Activated T-cell treated with anti-CD3 and anti-CD28 coated beads, Interleukin-2, amount 50 U/mL, for 4 hours (primary cell): ENCODE measurements at regions not wholly inside any gene's neighbourhood (a gene's known extent, or its start where the extent isn't known, plus 50 kb on each side); places are given as distances from the start of the nearest gene placed in this dataset.

Experiments
- ATAC-seq, 2 donors: fragments of 200-7000 bp; cut with Tn5 transposase; one replicate each; pipeline ENCODE4 v1.10.0; 2021
- DNase-seq: peaks from one replicate; pipeline ENCODE4 v3.0.0-alpha.2; 2020
- H3K27me3 Mint-ChIP-seq: one replicate; pipeline ENCODE4 v1.8.0; 2021; ENCODE audit warnings: low read depth, mixed read lengths
- H3K36me3 Mint-ChIP-seq: one replicate; pipeline ENCODE4 v1.8.0; 2022; ENCODE audit warnings: mixed read lengths; ENCODE audit not compliant: insufficient read depth
- H3K4me1 Mint-ChIP-seq: one replicate; pipeline ENCODE4 v1.8.0; 2021; ENCODE audit warnings: low read depth, mixed read lengths
- H3K4me3 Mint-ChIP-seq: one replicate; pipeline ENCODE4 v1.8.0; 2021; ENCODE audit warnings: mild to moderate bottlenecking, moderate library complexity, mixed read lengths
- H3K9me3 Mint-ChIP-seq: one replicate; pipeline ENCODE4 v1.8.0; 2021; ENCODE audit warnings: mixed read lengths

DNA sequence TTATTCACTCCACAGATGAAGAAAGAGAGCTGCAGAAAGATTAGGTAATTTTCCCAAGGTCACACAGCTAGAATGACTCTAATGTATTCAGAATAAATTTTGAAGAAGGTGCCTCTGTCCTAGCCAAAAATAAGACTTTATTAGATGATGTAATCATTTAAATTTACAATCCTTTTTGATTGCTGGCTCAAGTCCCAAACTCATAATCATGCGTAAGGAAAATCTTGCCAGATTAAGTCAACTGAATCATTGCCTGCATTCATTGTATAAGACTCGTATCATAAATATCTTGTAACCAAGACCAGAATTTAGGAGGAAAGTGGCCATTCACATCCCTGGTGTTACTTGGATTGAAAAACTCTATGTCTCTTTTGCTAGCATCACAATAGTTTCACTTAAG lies 53.1 kb upstream of the STK39 start:
- H3K4me1 Mint-ChIP-seq, result no peaks in the 10 kb centered on the region
- peaks cover 1% of the 10 kb centered on the region for H3K9me3 Mint-ChIP-seq
- no peaks in the 10 kb centered on the region for H3K27me3 Mint-ChIP-seq
- DNase-seq (no peak), ATAC-seq (no peak)
- H3K36me3 Mint-ChIP-seq, result no peaks in the 10 kb centered on the region
- H3K4me3 Mint-ChIP-seq, result no peak overlapping the region

DNA sequence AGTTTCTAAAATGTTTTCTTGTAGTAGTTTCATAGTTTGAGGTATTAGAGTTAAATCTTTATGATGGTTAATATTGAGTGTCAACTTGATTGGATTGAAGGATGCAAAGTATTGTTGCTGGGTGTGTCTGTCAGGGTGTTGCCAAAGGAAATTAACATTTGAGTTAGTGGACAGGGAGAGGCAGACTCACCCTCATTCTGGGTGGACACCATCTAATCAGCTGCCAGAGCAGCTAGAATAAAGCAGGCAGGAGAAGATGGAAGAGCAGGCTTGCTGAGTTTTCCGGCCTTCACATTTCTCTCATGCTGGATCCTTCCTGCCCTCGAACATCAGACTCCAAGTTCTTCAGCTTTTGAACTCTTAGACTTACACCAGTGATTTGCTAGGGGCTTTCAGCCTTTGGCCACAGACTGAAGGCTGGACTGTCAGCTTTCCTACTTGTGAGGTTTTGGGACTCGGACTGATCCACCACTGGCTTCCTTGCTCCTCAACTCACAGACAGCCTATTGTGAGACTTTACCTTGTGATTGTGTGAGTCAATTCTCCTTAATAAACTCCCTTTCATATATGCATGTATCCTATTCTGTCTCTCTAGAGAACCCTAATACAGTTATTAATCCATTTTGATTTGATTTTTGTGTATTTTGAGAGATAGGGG lies 56.8 kb upstream of the STK39 start:
- no peak for ATAC-seq
- no peak for DNase-seq
- no peaks in the 10 kb centered on the region for H3K4me1 Mint-ChIP-seq
- no peak overlapping the region for H3K4me3 Mint-ChIP-seq
- H3K36me3 Mint-ChIP-seq, result peaks cover 3% of the 10 kb centered on the region
- H3K27me3 Mint-ChIP-seq, result no peaks in the 10 kb centered on the region
- peaks cover 29% of the 10 kb centered on the region for H3K9me3 Mint-ChIP-seq

GRCh38 chr2:168307379-168307778 lies 60.0 kb upstream of the STK39 start:
- peaks cover 3% of the 10 kb centered on the region for H3K36me3 Mint-ChIP-seq
- no peaks in the 10 kb centered on the region for H3K4me1 Mint-ChIP-seq
- H3K4me3 Mint-ChIP-seq, result no peak overlapping the region
- DNase-seq (no peak), ATAC-seq (no peak)
- H3K27me3 Mint-ChIP-seq, result no peaks in the 10 kb centered on the region
- peaks cover 33% of the 10 kb centered on the region for H3K9me3 Mint-ChIP-seq

- peaks cover 31% of the 10 kb centered on the region for H3K9me3 Mint-ChIP-seq
Observed at GRCh38 chr2:168310580-168310979, 63.2 kb upstream of the STK39 start.

GRCh38 chr2:168311261-168311910 lies 64.0 kb upstream of the STK39 start:
- DNase-seq, result no peak
- ATAC-seq, result no peak
- H3K4me3 Mint-ChIP-seq, result no peak overlapping the region
- peaks cover 23% of the 10 kb centered on the region for H3K9me3 Mint-ChIP-seq
- H3K27me3 Mint-ChIP-seq, result peaks cover 2% of the 10 kb centered on the region
- H3K36me3 Mint-ChIP-seq, result no peaks in the 10 kb centered on the region
- no peaks in the 10 kb centered on the region for H3K4me1 Mint-ChIP-seq

More at GRCh38 chr2:168310580-168310979, 63.2 kb upstream of the STK39 start:
- H3K4me1 Mint-ChIP-seq, result no peaks in the 10 kb centered on the region
- H3K27me3 Mint-ChIP-seq, result peaks cover 2% of the 10 kb centered on the region
- ATAC-seq, result no peak
- no peak for DNase-seq
- no peak overlapping the region for H3K4me3 Mint-ChIP-seq
- H3K36me3 Mint-ChIP-seq, result peaks cover 3% of the 10 kb centered on the region

GRCh38 chr2:168312036-168312822 lies 64.8 kb upstream of the STK39 start:
- H3K27me3 Mint-ChIP-seq, result peaks cover 2% of the 10 kb centered on the region
- no peak overlapping the region for H3K4me3 Mint-ChIP-seq
- ATAC-seq (no peak), DNase-seq (no peak)
- no peaks in the 10 kb centered on the region for H3K36me3 Mint-ChIP-seq
- peaks cover 15% of the 10 kb centered on the region for H3K9me3 Mint-ChIP-seq
- no peaks in the 10 kb centered on the region for H3K4me1 Mint-ChIP-seq

DNA sequence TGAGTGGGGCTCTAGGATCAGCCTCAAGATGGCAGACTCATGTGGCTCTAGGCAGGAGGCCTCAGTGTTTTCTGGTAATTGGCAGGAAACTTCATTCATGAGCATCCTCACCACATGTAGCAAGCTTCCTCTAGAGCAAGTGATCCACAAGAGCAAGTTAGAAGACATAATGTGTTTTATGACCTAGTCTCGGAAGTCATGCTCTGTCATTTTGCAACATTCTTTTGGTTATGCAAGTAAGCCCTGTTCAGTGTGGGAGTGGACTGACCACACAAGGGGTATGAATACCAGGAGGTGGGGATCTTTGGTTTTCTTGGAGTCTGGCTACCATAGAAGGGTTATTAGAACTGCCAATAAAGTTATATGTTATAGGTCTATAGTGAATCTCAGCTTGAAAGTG lies 66.8 kb upstream of the STK39 start:
- ATAC-seq (no peak), DNase-seq (no peak)
- Mint-ChIP-seq H3K27me3 (peaks cover 2% of the 10 kb centered on the region), H3K4me1 (no peaks in the 10 kb centered on the region), H3K4me3 (no peak overlapping the region), H3K36me3 (no peaks in the 10 kb centered on the region), H3K9me3 (peaks cover 4% of the 10 kb centered on the region)

GRCh38 chr2:168315331-168316072 lies 68.1 kb upstream of the STK39 start:
- no peaks in the 10 kb centered on the region for H3K36me3 Mint-ChIP-seq
- no peaks in the 10 kb centered on the region for H3K4me1 Mint-ChIP-seq
- no peak for ATAC-seq
- no peaks in the 10 kb centered on the region for H3K9me3 Mint-ChIP-seq
- peaks cover 2% of the 10 kb centered on the region for H3K27me3 Mint-ChIP-seq
- H3K4me3 Mint-ChIP-seq, result no peak overlapping the region
- DNase-seq, result no peak

- no peaks in the 10 kb centered on the region for H3K9me3 Mint-ChIP-seq
Observed at GRCh38 chr2:168316073-168316440, 68.7 kb upstream of the STK39 start.

GRCh38 chr2:168317282-168317681 lies 69.9 kb upstream of the STK39 start:
- Mint-ChIP-seq H3K9me3 (no peaks in the 10 kb centered on the region), H3K4me3 (no peak overlapping the region), H3K36me3 (no peaks in the 10 kb centered on the region), H3K27me3 (peaks cover 3% of the 10 kb centered on the region), H3K4me1 (no peaks in the 10 kb centered on the region)
- ATAC-seq, result no peak
- no peak for DNase-seq

More at GRCh38 chr2:168316073-168316440, 68.7 kb upstream of the STK39 start:
- no peaks in the 10 kb centered on the region for H3K4me1 Mint-ChIP-seq
- DNase-seq (no peak), ATAC-seq (no peak)
- H3K4me3 Mint-ChIP-seq, result no peak overlapping the region
- H3K36me3 Mint-ChIP-seq, result no peaks in the 10 kb centered on the region
- H3K27me3 Mint-ChIP-seq, result peaks cover 2% of the 10 kb centered on the region

GRCh38 chr2:168320267-168320666 lies 72.9 kb upstream of the STK39 start:
- H3K4me3 Mint-ChIP-seq, result no peak overlapping the region
- H3K9me3 Mint-ChIP-seq, result no peaks in the 10 kb centered on the region
- H3K27me3 Mint-ChIP-seq, result peaks cover 21% of the 10 kb centered on the region
- DNase-seq, result no peak
- ATAC-seq, result no peak
- no peaks in the 10 kb centered on the region for H3K36me3 Mint-ChIP-seq
- no peaks in the 10 kb centered on the region for H3K4me1 Mint-ChIP-seq

DNA sequence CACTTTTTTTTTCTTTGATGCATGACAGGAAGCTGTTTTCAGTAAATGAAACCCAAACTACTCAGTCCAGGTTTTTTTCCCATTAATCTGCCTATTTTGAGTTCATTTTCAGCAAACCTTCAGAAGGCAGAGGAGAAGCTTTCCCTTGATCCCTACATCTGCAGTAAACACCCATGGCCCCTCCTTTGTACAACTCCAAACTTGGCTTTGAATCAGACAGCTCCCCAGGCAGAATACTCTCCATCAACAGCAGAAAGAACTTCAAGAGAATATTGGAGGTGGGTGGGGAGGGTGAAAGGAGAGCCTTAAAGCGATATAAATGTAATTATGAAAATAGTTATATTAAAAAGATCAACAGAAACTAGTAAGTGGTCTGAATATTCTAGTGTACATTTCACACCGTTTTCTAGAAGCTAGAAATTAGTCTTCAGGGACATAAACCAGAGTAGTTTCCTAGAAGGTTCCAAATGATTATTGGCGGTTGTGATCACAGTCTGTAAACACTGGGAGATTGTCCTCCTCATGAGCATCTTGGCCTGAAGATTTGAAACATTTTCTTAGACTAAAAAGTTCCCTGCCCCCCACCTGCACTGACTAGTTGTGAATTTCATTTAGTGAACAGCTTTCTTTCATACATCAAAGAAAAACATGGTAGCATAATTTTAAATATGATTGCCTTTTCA lies 75.1 kb upstream of the STK39 start:
- ATAC-seq (no peak), DNase-seq (no peak)
- H3K4me3 Mint-ChIP-seq, result no peak overlapping the region
- no peaks in the 10 kb centered on the region for H3K36me3 Mint-ChIP-seq
- no peaks in the 10 kb centered on the region for H3K9me3 Mint-ChIP-seq
- no peaks in the 10 kb centered on the region for H3K4me1 Mint-ChIP-seq
- peaks cover 19% of the 10 kb centered on the region for H3K27me3 Mint-ChIP-seq

DNA sequence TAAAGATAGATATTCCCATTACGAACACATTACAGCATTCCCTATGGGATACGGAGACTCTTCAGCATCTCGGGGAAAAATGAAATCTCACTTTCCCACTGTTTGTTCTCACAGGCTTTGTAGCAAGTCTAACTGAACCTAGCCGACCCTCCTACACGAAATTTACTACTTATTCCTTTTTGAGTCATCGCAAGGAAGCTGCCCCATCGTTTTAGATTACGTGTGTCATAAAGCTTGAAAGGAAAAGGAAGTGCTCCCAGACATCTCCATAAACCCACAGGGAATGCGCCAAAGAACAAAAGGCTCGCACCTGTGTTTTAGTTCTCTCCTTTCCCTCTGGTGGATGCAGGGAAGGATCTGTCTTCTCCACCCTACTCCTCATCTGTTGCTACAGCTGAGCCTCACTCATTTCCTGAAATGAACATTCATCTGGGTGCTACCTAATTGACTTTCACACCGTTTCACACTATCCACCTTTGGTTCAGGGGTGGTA lies 76.2 kb upstream of the STK39 start:
- H3K4me3 Mint-ChIP-seq, result no peak overlapping the region
- ATAC-seq (no peak), DNase-seq (no peak)
- H3K27me3 Mint-ChIP-seq, result peaks cover 19% of the 10 kb centered on the region
- H3K9me3 Mint-ChIP-seq, result no peaks in the 10 kb centered on the region
- no peaks in the 10 kb centered on the region for H3K36me3 Mint-ChIP-seq
- no peaks in the 10 kb centered on the region for H3K4me1 Mint-ChIP-seq

- DNase-seq (no peak), ATAC-seq (no peak)
- Mint-ChIP-seq H3K4me1 (no peaks in the 10 kb centered on the region), H3K36me3 (peaks cover 6% of the 10 kb centered on the region), H3K9me3 (peaks cover 13% of the 10 kb centered on the region), H3K27me3 (peaks cover 19% of the 10 kb centered on the region), H3K4me3 (no peak overlapping the region)
Observed at GRCh38 chr2:168326572-168326971, 79.2 kb upstream of the STK39 start.
